Endothelial cell of umbilical vein (primary cell): ENCODE measurements at regions not wholly inside any gene's neighbourhood (a gene's known extent, or its start where the extent isn't known, plus 50 kb on each side); places are given as distances from the start of the nearest gene placed in this dataset.

Source experiments
- EZH2 ChIP-seq: IDR thresholded peaks from 2 replicates; pipeline ENCODE4 v1.6.1; 2012; ENCODE audit warnings: borderline replicate concordance, low read depth, mild to moderate bottlenecking, moderate library complexity, low read length, inconsistent platforms; ENCODE audit not compliant: severe bottlenecking
- FOS ChIP-seq: IDR thresholded peaks from 2 replicates; pipeline ENCODE4 v1.6.1; 2011; ENCODE audit warnings: mild to moderate bottlenecking, low read length, moderate library complexity, borderline replicate concordance; ENCODE audit not compliant: insufficient read depth
- JUN ChIP-seq: IDR thresholded peaks from 2 replicates; pipeline ENCODE4 v1.6.1; 2011; ENCODE audit warnings: borderline replicate concordance, low read depth; ENCODE audit not compliant: insufficient read length, insufficient read depth
- MYC ChIP-seq: IDR thresholded peaks from one replicate; pipeline ENCODE4 v1.6.1; 2011; ENCODE audit warnings: mild to moderate bottlenecking, low read depth, low read length
- POLR2A ChIP-seq: IDR thresholded peaks from 2 replicates; pipeline ENCODE4 v1.6.1; 2012; ENCODE audit warnings: low read depth, mild to moderate bottlenecking, control low read depth, low read length
- POLR2AphosphoS5 ChIP-seq: IDR thresholded peaks from 2 replicates; pipeline ENCODE4 v1.6.1; 2012; ENCODE audit warnings: low read depth, mild to moderate bottlenecking, control low read depth, low read length, moderate library complexity; ENCODE audit not compliant: insufficient read depth
- TF ChIP-seq, protein P1 (sequence below), 2 donors: IDR thresholded peaks; 1 replicate in 1 of 2; 2 replicates in 1 of 2; pipeline ENCODE4 v1.5.1; 2011; ENCODE audit warnings: low read length in 2 of 2, mild to moderate bottlenecking in 2 of 2, moderate library complexity in 2 of 2, control low read depth in 1 of 2, inconsistent platforms in 1 of 2, low read depth in 1 of 2; ENCODE audit not compliant: insufficient read depth in 1 of 2; ENCODE audit errors: extremely low read depth in 1 of 2
- TF ChIP-seq, protein P2 (sequence below): IDR thresholded peaks from 2 replicates; pipeline ENCODE4 v1.6.1; 2011; ENCODE audit not compliant: insufficient read depth, insufficient read length

- TF ChIP-seq POLR2A: no peak
- TF ChIP-seq, protein P1, sequence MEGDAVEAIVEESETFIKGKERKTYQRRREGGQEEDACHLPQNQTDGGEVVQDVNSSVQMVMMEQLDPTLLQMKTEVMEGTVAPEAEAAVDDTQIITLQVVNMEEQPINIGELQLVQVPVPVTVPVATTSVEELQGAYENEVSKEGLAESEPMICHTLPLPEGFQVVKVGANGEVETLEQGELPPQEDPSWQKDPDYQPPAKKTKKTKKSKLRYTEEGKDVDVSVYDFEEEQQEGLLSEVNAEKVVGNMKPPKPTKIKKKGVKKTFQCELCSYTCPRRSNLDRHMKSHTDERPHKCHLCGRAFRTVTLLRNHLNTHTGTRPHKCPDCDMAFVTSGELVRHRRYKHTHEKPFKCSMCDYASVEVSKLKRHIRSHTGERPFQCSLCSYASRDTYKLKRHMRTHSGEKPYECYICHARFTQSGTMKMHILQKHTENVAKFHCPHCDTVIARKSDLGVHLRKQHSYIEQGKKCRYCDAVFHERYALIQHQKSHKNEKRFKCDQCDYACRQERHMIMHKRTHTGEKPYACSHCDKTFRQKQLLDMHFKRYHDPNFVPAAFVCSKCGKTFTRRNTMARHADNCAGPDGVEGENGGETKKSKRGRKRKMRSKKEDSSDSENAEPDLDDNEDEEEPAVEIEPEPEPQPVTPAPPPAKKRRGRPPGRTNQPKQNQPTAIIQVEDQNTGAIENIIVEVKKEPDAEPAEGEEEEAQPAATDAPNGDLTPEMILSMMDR (IDR thresholded peaks at IDR 0.05; ENCODE audit: extremely low read depth in 1 of 2, insufficient read depth in 1 of 2, low read depth in 1 of 2, low read length in 2 of 2): no peak
- TF ChIP-seq JUN: no peak
- no peak for TF ChIP-seq POLR2AphosphoS5
- TF ChIP-seq, protein P2, sequence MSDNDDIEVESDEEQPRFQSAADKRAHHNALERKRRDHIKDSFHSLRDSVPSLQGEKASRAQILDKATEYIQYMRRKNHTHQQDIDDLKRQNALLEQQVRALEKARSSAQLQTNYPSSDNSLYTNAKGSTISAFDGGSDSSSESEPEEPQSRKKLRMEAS: no peak
- no peak for TF ChIP-seq MYC
- no peak for TF ChIP-seq EZH2
- TF ChIP-seq FOS: no peak
Observed at GRCh38 chr2:66212749-66213148, 222.2 kb upstream of the MEIS1 start.
